ENCODE measurements at regions not wholly inside any gene's neighbourhood (a gene's known extent, or its start where the extent isn't known, plus 50 kb on each side); places are given as distances from the start of the nearest gene placed in this dataset.

- no peak for DNase-seq (ENCODE audit: low read depth)
- no peak for TF ChIP-seq CTCF (IDR thresholded peaks at IDR 0.05; ENCODE audit: low read depth, low read length, missing control alignments)
- in situ Hi-C loops (cut with HindIII; ENCODE audit: low sequenced_read_pairs) = no loop called here
- H3K4me3 ChIP-seq (ENCODE audit: low read depth, low read length) = no peak overlapping the region
Measured at GRCh38 chr14:101616202-101616601, 54.9 kb downstream of the DIO3 start.

- no peak overlapping the region for H3K4me3 ChIP-seq (ENCODE audit: low read depth, low read length)
- DNase-seq (ENCODE audit: low read depth) = no peak
- no peak for TF ChIP-seq CTCF (IDR thresholded peaks at IDR 0.05; ENCODE audit: low read depth, low read length, missing control alignments)
- in situ Hi-C loops (cut with HindIII; ENCODE audit: low sequenced_read_pairs) = no loop called here
Measured at GRCh38 chr14:101619484-101619883, 58.2 kb downstream of the DIO3 start.

GRCh38 chr14:101620031-101620788 is 58.9 kb downstream of the DIO3 start:
- no peak for TF ChIP-seq CTCF (IDR thresholded peaks at IDR 0.05; ENCODE audit: low read depth, low read length, missing control alignments)
- in situ Hi-C loops (cut with HindIII; ENCODE audit: low sequenced_read_pairs) = no loop called here
- H3K4me3 ChIP-seq (ENCODE audit: low read depth, low read length) = no peak overlapping the region
- DNase-seq (ENCODE audit: low read depth) = no peak

- TF ChIP-seq CTCF (IDR thresholded peaks at IDR 0.05; ENCODE audit: low read depth, low read length, missing control alignments) = no peak
- in situ Hi-C loops (cut with HindIII; ENCODE audit: low sequenced_read_pairs) = no loop called here
- DNase-seq (ENCODE audit: low read depth) = no peak
- no peak overlapping the region for H3K4me3 ChIP-seq (ENCODE audit: low read depth, low read length)
Measured at GRCh38 chr14:101620821-101621785, 59.8 kb downstream of the DIO3 start.

- H3K4me3 ChIP-seq (ENCODE audit: low read depth, low read length) = no peak overlapping the region
- no peak for TF ChIP-seq CTCF (IDR thresholded peaks at IDR 0.05; ENCODE audit: low read depth, low read length, missing control alignments)
- in situ Hi-C loops (cut with HindIII; ENCODE audit: low sequenced_read_pairs) = no loop called here
- DNase-seq (ENCODE audit: low read depth) = no peak
Measured at GRCh38 chr14:101622251-101623076, 61.2 kb downstream of the DIO3 start.

- DNase-seq (ENCODE audit: low read depth) = no peak
- in situ Hi-C loops (cut with HindIII; ENCODE audit: low sequenced_read_pairs) = no loop called here
- no peak for TF ChIP-seq CTCF (IDR thresholded peaks at IDR 0.05; ENCODE audit: low read depth, low read length, missing control alignments)
- no peak overlapping the region for H3K4me3 ChIP-seq (ENCODE audit: low read depth, low read length)
Measured at GRCh38 chr14:101623077-101623372, 61.7 kb downstream of the DIO3 start.
